Stimulated activated CD8-positive, alpha-beta memory T cell treated with anti-CD3 and anti-CD28 coated beads, Interleukin-4, amount 100 ng/mL, for 24 hours (primary cell): ENCODE measurements at regions not wholly inside any gene's neighbourhood (a gene's known extent, or its start where the extent isn't known, plus 50 kb on each side); places are given as distances from the start of the nearest gene placed in this dataset.
"Not testable (repeated sequence)": the region's sequence is repeated elsewhere in the genome, so short reads cannot be mapped to it uniquely, and the experiment has no call there.

Experiments used
- DNase-seq: peaks from one replicate; pipeline ENCODE4 v3.0.0-alpha.2; 2020; ENCODE audit warnings: low read depth

DNA sequence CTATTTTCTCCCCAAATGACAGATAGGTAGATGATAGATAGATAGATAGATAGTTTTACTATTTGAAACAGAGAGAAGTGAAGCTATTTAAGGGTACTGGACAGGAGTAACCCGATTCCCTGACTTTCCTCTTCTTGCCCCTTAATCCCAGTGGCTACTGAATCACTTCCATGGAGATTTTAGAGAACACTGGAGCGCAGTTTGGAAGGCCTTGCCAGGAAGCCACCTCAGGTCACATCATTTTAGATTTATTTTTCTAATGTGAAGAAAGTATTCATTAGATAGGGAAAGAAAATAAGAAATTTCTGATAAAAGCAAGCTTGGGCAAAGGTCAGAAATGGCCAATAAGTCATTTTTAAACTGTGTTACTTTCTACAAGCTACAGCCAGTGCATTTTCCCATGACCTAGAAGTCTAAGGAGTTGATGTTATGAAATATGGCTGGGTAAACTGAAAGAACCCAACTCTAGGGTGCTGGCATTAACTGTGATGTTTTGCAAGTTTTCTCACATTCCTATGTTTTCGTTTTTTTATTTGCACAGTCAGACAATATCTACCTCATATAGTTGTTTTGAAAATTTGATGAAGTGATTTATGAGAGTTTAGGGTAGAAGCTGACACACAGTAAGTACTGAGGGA is 544.7 kb upstream of the PTGER4 start:
- DNase-seq = no peak

DNA sequence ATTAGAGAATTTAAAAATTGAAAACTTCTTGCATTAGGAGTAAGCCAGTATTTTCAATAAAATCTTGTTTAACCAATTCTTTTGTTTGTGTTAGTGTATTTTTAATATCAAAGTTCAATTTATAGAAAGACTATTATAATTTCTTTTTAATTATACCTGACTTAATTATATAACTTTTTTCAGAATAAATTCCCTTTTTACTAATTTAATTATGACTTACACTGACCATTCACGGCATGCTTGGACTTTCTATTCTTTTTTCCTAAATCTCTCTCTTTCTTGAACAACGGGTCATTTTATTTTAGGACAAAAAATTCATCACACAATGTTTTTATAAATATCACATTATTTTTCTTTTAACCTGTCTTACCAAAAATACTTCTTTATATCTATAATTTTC is 555.3 kb upstream of the PTGER4 start:
- DNase-seq = no peak

GRCh38 chr5:40121236-40121635 is 558.5 kb upstream of the PTGER4 start:
- DNase-seq = no peak

- no peak for DNase-seq
Measured at GRCh38 chr5:40112875-40113274, 566.8 kb upstream of the PTGER4 start.

DNA sequence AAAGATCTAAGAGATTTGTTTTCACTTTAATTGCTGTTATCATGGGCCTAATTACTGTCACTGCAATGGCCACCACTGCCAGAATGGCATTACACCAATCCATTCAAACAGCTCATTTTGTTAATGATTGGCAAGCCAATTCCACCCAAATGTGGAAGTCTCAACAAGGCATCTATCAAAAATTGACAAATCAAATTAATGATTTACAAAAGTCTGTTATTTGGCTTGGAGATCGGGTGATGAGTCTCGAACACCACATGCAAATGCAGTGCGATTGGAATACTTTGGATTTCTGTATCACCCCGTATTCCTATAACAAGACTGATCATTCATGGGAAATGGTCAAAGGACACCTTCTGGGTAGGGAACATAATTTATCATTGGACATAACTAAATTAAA is 568.7 kb upstream of the PTGER4 start:
- DNase-seq = not testable (repeated sequence)

- not testable (repeated sequence) for DNase-seq
Measured at GRCh38 chr5:40108764-40109390, 570.8 kb upstream of the PTGER4 start.

DNA sequence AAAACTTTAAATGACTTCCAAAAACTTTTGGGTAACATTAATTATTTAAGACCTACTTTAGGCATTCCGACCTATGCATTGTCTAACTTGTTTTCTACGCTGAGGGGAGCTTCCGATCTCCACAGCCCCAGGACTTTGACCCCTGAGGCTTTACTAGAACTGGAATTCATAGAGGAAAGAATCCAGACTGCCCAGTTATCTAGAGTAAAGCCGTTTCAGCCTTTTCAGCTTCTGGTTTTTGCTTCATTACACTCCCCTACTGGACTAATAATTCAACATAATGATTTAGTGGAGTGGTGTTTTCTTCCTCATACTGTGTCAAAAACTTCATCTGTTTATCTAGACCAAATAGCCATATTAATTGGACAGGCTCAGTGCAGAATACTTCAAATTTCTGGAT is 571.9 kb upstream of the PTGER4 start:
- not testable (repeated sequence) for DNase-seq

DNA sequence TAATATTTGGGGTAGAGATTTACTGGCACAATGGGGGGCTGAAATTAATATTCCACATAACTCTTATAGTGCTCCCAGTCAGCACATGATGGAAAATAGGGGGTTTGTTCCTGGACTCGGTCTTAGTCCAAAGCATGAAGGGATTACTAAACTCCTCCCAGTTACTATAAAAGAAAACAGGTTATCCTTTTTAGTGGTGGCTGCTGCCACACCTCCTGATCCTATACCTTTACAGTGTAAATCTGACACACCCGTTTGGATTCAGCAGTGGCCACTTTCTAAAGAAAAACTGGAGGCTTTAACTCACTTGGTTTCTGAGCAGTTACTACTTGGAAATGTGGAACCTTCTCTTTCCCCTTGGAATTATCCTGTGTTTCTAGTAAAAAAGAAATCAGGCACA is 572.9 kb upstream of the PTGER4 start:
- no peak for DNase-seq

- DNase-seq = no peak
Measured at GRCh38 chr5:40098313-40098712, 581.4 kb upstream of the PTGER4 start.

GRCh38 chr5:40093550-40093949 is 586.2 kb upstream of the PTGER4 start:
- no peak for DNase-seq

GRCh38 chr5:40089269-40089668 is 590.4 kb upstream of the PTGER4 start:
- DNase-seq = no peak

- DNase-seq = no peak
Measured at GRCh38 chr5:40084614-40085013, 595.1 kb upstream of the PTGER4 start.

GRCh38 chr5:40082313-40082712 is 597.4 kb upstream of the PTGER4 start:
- DNase-seq = no peak

GRCh38 chr5:40080191-40080590 is 599.5 kb upstream of the PTGER4 start:
- no peak for DNase-seq

GRCh38 chr5:40078898-40079575 is 600.7 kb upstream of the PTGER4 start:
- no peak for DNase-seq

DNA sequence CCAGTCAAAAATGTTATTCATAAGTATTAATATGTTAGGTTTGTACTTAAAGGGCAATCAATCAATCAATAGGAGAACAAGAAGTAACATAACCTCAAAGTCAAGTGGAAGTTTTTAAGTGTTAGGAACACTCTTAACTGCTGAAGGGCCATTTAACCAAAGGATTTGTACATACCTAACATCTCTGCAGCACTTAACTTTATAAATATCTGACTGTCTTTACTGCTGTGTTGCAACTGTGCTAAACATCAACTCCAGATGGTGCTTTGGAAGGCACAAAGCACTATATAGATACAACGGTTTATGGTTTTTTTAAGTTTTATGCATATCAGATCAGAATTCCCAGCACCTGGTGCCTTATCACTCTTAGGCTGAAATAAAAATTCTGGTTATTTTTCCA is 604.9 kb upstream of the PTGER4 start:
- DNase-seq = no peak

DNA sequence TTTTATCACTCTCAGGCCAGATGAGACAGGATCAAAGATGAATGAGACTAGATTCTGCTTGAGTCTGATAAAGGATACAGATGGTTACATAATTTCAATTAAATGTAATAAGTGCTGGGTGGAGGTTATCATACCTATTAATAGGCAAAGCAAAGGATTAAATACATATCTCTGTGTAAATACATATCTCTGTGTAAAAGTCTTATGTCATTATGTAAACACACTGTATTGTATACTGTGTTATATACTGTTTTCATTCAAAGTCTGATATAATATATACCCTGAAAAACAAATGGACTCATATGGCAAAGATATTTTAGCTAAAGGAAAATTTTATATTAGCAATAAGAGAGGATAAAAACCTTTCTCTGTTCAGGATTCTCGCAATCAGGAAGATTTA is 605.8 kb upstream of the PTGER4 start:
- no peak for DNase-seq

GRCh38 chr5:40071870-40072269 is 607.8 kb upstream of the PTGER4 start:
- no peak for DNase-seq

- DNase-seq = no peak
Measured at GRCh38 chr5:40066616-40067015, 613.1 kb upstream of the PTGER4 start.

DNA sequence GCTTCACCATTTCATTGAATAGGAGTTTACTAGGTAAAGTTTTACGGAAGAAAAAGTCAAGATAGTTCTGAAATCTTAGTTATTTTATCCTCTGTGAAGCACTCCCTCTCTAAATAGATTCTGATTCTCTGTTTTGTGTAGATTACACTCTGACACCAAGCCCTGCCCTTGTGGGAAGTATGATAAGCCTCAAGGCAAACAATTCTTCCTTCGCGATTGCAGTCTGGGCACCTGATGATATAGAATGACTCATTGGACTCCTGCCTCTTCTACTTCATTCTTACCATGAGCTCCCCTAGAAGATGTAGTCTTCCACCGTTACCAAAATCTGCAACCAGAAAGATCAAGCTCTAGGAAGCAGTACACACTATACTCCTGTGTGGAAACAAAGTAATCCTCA is 626.9 kb upstream of the PTGER4 start:
- no peak for DNase-seq

DNA sequence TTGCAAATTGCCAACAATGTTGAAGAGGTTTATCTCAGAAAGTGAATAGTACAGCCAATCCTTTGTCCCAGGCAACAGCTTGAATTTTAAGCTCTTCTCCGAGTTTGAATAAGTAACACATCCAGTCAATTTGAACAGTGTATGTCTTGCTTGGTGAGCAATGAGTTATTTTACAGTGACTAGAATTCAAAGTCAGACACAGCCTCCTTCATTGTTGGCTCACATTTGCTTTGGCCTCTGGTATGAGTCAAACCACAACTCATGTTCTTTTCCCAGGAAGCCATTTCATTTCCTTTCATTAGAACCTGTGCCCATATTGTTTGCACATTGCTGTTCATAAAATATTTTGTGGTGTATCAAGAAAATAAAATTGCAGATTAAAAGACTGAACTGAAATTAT is 622.0 kb upstream of the DAB2 start:
- DNase-seq = no peak

- no peak for DNase-seq
Measured at GRCh38 chr5:40045429-40045828, 620.6 kb upstream of the DAB2 start.

- no peak for DNase-seq
Measured at GRCh38 chr5:40043916-40044315, 619.1 kb upstream of the DAB2 start.

DNA sequence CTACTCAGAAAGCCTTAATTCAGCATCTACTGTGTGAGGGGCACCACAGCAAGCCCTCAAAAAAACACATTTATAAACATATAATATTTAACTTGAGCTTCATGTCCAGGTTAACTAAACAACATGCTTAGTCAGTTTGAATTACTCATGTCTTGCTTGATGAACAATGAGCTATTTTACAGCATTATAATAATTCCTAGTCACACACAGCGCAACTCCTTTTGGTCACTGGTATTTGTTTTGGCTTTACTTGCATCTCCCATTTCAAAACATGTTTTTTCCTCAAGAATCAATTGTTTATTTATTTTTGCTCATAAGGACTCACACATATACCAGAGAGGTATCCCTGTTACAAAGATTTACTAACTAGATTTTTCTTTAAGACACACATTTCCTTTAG is 616.7 kb upstream of the DAB2 start:
- DNase-seq = no peak
